Endodermal cell (in vitro differentiated cells): ENCODE measurements at regions not wholly inside any gene's neighbourhood (a gene's known extent, or its start where the extent isn't known, plus 50 kb on each side); places are given as distances from the start of the nearest gene placed in this dataset.
"Not testable (repeated sequence)": the region's sequence is repeated elsewhere in the genome, so short reads cannot be mapped to it uniquely, and the experiment has no call there.

Experiments
- DNase-seq: peaks from one replicate; pipeline ENCODE4 v3.0.0-alpha.2; 2017
- H3K27ac ChIP-seq: 2 replicates; pipeline ENCODE4 v1.5.1; 2013; ENCODE audit warnings: mild to moderate bottlenecking, low read depth, low read length, moderate library complexity
- H3K27me3 ChIP-seq: 2 replicates; pipeline ENCODE4 v1.6.1; 2013; ENCODE audit warnings: mild to moderate bottlenecking, low read length, moderate library complexity; ENCODE audit not compliant: insufficient read depth, control insufficient read depth, poor library complexity, severe bottlenecking
- H3K36me3 ChIP-seq: 2 replicates; pipeline ENCODE4 v1.7.0; 2013; ENCODE audit warnings: mild to moderate bottlenecking, low read length, moderate library complexity; ENCODE audit not compliant: control insufficient read depth, insufficient read depth
- H3K4me1 ChIP-seq: one replicate; pipeline ENCODE4 v1.7.0; 2013; ENCODE audit warnings: low read length; ENCODE audit not compliant: control insufficient read depth, insufficient read depth
- H3K4me3 ChIP-seq: 2 replicates; pipeline ENCODE4 v1.5.1; 2013; ENCODE audit warnings: mild to moderate bottlenecking, low read length, moderate library complexity
- H3K9ac ChIP-seq: 2 replicates; pipeline ENCODE4 v1.6.1; 2013; ENCODE audit warnings: mild to moderate bottlenecking, low read length, moderate library complexity; ENCODE audit not compliant: poor library complexity, severe bottlenecking; ENCODE audit errors: extremely low read depth
- H3K9me3 ChIP-seq: 2 replicates; pipeline ENCODE4 v1.6.1; 2013; ENCODE audit warnings: mild to moderate bottlenecking, low read length, moderate library complexity; ENCODE audit not compliant: control insufficient read depth
- H3K27ac Mint-ChIP-seq: 2 replicates; pipeline ENCODE4 v1.8.0; 2020; ENCODE audit warnings: mixed read lengths
- H3K27me3 Mint-ChIP-seq: 2 replicates; pipeline ENCODE4 v1.8.0; 2021; ENCODE audit warnings: mild to moderate bottlenecking, mixed read lengths; ENCODE audit not compliant: insufficient read depth
- H3K36me3 Mint-ChIP-seq: 2 replicates; pipeline ENCODE4 v1.8.0; 2020; ENCODE audit warnings: low read depth, mixed read lengths
- H3K4me1 Mint-ChIP-seq: 2 replicates; pipeline ENCODE4 v1.8.0; 2020; ENCODE audit warnings: mixed read lengths
- H3K4me3 Mint-ChIP-seq: 2 replicates; pipeline ENCODE4 v1.8.0; 2020; ENCODE audit warnings: mild to moderate bottlenecking, moderate library complexity, mixed read lengths
- H3K9me3 Mint-ChIP-seq: 2 replicates; pipeline ENCODE4 v1.8.0; 2020; ENCODE audit warnings: mild to moderate bottlenecking, mixed read lengths
- WGBS, 2 experiments: methylation state at CpG; one replicate each; pipeline versions ENCODE4 v1.1.5 to v1.1.7; 2013; ENCODE audit warnings: missing lambda C conversion rate in 2 of 2, mixed read lengths in 1 of 2; ENCODE audit not compliant: insufficient coverage in 1 of 2, insufficient read length in 1 of 2; 5-methylcytosine and 5-hydroxymethylcytosine counted together
- TF ChIP-seq, protein P1 (sequence below): fragments of 200-600 bp; sonication (generic); conservative IDR thresholded peaks from 2 replicates; pipeline ENCODE4 v1.5.0; 2021; ENCODE audit warnings: antibody characterized with exemption, mild to moderate bottlenecking

DNA sequence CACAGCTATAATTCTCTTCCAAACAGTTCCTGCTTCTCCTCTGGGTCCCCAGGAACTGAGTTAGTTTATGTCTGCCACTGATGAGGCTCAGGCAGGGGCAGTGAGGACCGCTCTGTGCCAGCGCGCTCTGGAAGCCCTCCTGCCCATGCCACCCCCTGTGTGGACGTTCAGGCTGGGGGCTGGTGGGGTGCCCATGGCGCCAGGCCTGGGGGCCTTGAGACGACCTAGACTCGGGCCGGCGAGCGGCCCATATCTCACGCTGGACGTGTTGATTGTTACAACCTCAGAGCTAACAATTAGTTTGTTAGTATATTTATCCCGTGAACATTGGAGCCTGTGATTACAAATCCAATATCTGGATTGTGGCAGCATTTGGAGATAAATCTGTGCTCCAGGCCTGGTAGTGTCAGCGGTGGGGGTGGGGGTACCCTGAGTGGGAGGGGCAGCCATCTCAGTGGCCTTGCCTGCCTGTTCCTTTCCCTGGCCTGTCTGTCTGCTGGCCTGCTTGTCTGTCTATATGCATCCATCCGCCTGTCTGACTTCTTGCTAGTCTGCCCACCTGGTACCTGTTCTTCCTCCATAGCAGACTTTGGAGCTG, 256.5 kb upstream of the MVB12B start:
- Mint-ChIP-seq H3K36me3 (no peaks in the 10 kb centered on the region), H3K27me3 (peaks cover 3% of the 10 kb centered on the region), H3K9me3 (no peaks in the 10 kb centered on the region), H3K27ac (no peak overlapping the region), H3K4me1 (peaks cover 18% of the 10 kb centered on the region), H3K4me3 (no peak overlapping the region)
- Histone ChIP-seq H3K27ac (no peak overlapping the region), H3K36me3 (no peaks in the 10 kb centered on the region), H3K4me1 (no peaks in the 10 kb centered on the region), H3K9ac (no peak overlapping the region), H3K4me3 (no peak overlapping the region), H3K27me3 (no peaks in the 10 kb centered on the region), H3K9me3 (no peaks in the 10 kb centered on the region)
- no peak for DNase-seq
- 94 to 97% methylated on average over 13 to 15 of the region's 15 CpGs for WGBS, 2 experiments
- TF ChIP-seq, protein P1, sequence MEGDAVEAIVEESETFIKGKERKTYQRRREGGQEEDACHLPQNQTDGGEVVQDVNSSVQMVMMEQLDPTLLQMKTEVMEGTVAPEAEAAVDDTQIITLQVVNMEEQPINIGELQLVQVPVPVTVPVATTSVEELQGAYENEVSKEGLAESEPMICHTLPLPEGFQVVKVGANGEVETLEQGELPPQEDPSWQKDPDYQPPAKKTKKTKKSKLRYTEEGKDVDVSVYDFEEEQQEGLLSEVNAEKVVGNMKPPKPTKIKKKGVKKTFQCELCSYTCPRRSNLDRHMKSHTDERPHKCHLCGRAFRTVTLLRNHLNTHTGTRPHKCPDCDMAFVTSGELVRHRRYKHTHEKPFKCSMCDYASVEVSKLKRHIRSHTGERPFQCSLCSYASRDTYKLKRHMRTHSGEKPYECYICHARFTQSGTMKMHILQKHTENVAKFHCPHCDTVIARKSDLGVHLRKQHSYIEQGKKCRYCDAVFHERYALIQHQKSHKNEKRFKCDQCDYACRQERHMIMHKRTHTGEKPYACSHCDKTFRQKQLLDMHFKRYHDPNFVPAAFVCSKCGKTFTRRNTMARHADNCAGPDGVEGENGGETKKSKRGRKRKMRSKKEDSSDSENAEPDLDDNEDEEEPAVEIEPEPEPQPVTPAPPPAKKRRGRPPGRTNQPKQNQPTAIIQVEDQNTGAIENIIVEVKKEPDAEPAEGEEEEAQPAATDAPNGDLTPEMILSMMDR: no peak

DNA sequence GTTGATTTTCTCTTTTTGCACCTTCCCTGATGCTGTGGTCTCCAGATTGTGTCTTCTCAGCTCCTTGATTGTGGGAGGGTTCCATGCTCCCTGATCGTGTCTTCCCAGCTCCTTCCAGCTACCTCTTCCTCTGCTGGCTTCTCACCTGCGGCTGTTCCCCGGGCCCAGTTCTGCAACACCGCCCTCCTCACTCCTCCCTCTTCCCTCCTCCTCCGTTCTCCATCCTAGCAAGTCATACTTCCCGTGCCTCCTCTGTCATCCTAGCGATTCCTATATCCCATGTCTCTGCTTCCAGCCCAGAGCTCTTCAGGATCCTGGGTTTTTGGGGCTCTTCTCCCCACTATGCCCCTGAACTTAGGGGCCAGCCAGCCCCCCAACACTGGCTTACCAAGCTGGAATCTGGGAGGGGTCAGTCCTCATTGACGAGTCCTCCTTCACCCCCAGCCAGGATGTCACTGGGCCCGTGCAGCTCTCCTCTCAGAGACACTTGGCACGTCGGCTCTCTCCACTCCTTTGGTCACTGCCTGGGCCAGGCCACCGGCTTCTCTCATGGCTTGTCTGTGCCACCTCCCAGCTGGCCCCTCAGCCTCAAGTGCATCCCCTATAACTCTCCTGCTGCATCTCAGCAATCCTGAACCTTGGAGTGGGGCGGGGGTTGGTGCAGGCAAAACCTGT, 255.4 kb upstream of the MVB12B start:
- Mint-ChIP-seq H3K4me3 (no peak overlapping the region), H3K36me3 (no peaks in the 10 kb centered on the region), H3K9me3 (no peaks in the 10 kb centered on the region), H3K27ac (no peak overlapping the region), H3K27me3 (peaks cover 3% of the 10 kb centered on the region), H3K4me1 (peaks cover 28% of the 10 kb centered on the region)
- Histone ChIP-seq H3K4me3 (no peak overlapping the region), H3K4me1 (no peaks in the 10 kb centered on the region), H3K9me3 (no peaks in the 10 kb centered on the region), H3K36me3 (no peaks in the 10 kb centered on the region), H3K27ac (no peak overlapping the region), H3K27me3 (no peaks in the 10 kb centered on the region), H3K9ac (no peak overlapping the region)
- 87 to 93% methylated on average over 5 to 13 of the region's 13 CpGs for WGBS, 2 experiments
- peak; percentile 47 for DNase-seq
- TF ChIP-seq, protein P1: no peak

DNA sequence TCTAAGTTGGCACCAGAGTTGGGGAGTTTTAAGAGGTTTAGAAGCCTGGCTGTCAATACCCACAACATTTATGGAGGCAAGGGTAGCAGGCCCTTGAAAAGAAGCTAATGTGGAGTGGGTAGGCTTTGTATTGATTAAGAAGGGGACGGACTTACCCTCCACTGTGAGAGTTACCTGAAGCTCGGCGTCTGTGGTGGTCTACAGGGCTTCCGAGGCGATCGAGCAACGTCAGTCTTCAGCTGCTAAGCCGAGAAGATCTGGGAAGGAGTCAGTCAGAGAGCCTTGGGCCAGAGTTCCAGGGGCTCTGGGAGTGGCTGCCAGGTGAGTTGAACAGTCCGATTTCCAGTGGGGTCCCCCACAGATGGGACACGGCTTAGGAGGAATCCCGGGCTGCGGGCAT, 249.0 kb upstream of the MVB12B start:
- H3K9me3 ChIP-seq, H3K4me3 Mint-ChIP-seq, H3K36me3 Mint-ChIP-seq, H3K27me3 ChIP-seq, H3K27me3 Mint-ChIP-seq, DNase-seq, H3K27ac Mint-ChIP-seq, H3K4me1 ChIP-seq, H3K9ac ChIP-seq, H3K4me3 ChIP-seq, H3K36me3 ChIP-seq, H3K27ac ChIP-seq: not testable (repeated sequence)
- WGBS, 2 experiments: 89% methylated on average over 10 to 11 of the region's 12 CpGs
- Mint-ChIP-seq H3K4me1 (peaks cover 43% of the 10 kb centered on the region), H3K9me3 (peaks cover 29% of the 10 kb centered on the region)
